22Rv1 (cell line): ENCODE measurements at regions not wholly inside any gene's neighbourhood (a gene's known extent, or its start where the extent isn't known, plus 50 kb on each side); places are given as distances from the start of the nearest gene placed in this dataset.
"Not testable (repeated sequence)": the region's sequence is repeated elsewhere in the genome, so short reads cannot be mapped to it uniquely, and the experiment has no call there.

Experiments
- H3K27ac ChIP-seq: fragments of 450-650 bp; 2 replicates; pipeline ENCODE4 v1.5.1; 2017
- CTCF ChIP-seq: fragments of 450-650 bp; IDR thresholded peaks from 2 replicates; pipeline ENCODE4 v1.5.1; 2017; ENCODE audit warnings: mild to moderate bottlenecking
- ZFX ChIP-seq: fragments of 450-650 bp; IDR thresholded peaks from 2 replicates; pipeline ENCODE4 v1.6.1; 2017; ENCODE audit warnings: antibody characterized with exemption, borderline replicate concordance

GRCh38 chr13:44719857-44720671, 143.9 kb upstream of the TSC22D1 start:
- TF ChIP-seq ZFX, result no peak
- no peak overlapping the region for H3K27ac ChIP-seq

- no peak overlapping the region for H3K27ac ChIP-seq
- TF ChIP-seq CTCF (no peak), ZFX (no peak)
Measured at GRCh38 chr13:44718467-44718866, 142.3 kb upstream of the TSC22D1 start.

GRCh38 chr13:44715287-44716230, 139.4 kb upstream of the TSC22D1 start:
- peak overlapping the region; percentile 26; the same call in 1 of the 2 replicates for H3K27ac ChIP-seq
- TF ChIP-seq ZFX (no peak), CTCF (no peak)

GRCh38 chr13:44713788-44714469, 137.8 kb upstream of the TSC22D1 start:
- no peak for TF ChIP-seq ZFX
- no peak for TF ChIP-seq CTCF
- H3K27ac ChIP-seq, result no peak overlapping the region

- TF ChIP-seq ZFX, result no peak
- TF ChIP-seq CTCF, result no peak
- H3K27ac ChIP-seq, result no peak overlapping the region
Measured at GRCh38 chr13:44711706-44712105, 135.6 kb upstream of the TSC22D1 start.

GRCh38 chr13:44710576-44710975, 134.4 kb upstream of the TSC22D1 start:
- TF ChIP-seq ZFX (no peak), CTCF (no peak)
- no peak overlapping the region for H3K27ac ChIP-seq

- not testable (repeated sequence) for H3K27ac ChIP-seq
Measured at GRCh38 chr13:44704811-44705210, 128.7 kb upstream of the TSC22D1 start.
